ENCODE measurements at regions not wholly inside any gene's neighbourhood (a gene's known extent, or its start where the extent isn't known, plus 50 kb on each side); places are given as distances from the start of the nearest gene placed in this dataset.
A peak's percentile ranks its signal among the peaks of the same experiment; 100 is the strongest.

- CTCF ChIA-PET, result interaction anchor here (1.1 kb wide), 1 partner anchor 40 kb away, joined by 3 read pairs; no protein-coding TSS in a partner anchor
- no peaks in the 10 kb centered on the region for H3K9me3 ChIP-seq (ENCODE audit: control extremely low read depth in 1 of 5, control insufficient read depth in 4 of 5, insufficient read depth in 2 of 5, low read depth in 1 of 5, low read length in 4 of 5)
- H3K27me3 ChIP-seq (replicated peaks in 2 of 5; ENCODE audit: control insufficient read depth in 4 of 5, insufficient read depth in 5 of 5, low read length in 4 of 5), result no peaks in the 10 kb centered on the region
- no peaks in the 10 kb centered on the region for H3K36me3 ChIP-seq (ENCODE audit: control insufficient read depth in 4 of 4, insufficient read depth in 4 of 4, low read length in 3 of 4)
- no peak overlapping the region for H3K4me3 ChIP-seq (ENCODE audit: control insufficient read depth in 1 of 7, extremely low read depth in 1 of 7, insufficient read depth in 4 of 7, low read depth in 2 of 7, low read length in 6 of 7)
- no peaks in the 10 kb centered on the region for H3K4me1 ChIP-seq (ENCODE audit: control extremely low read depth in 1 of 4, control insufficient read depth in 4 of 4, insufficient read depth in 4 of 4, low read length in 3 of 4)
- DNase-seq, result peak in 1 of 3 donors; percentile 4
- WGBS (ENCODE audit: insufficient coverage), result 60% methylated on average over 3 of the region's 3 CpGs
- POLR2A ChIA-PET, result no interaction called here
- H3K27ac ChIP-seq (ENCODE audit: insufficient read depth in 1 of 2, low read depth in 1 of 2, low read length in 2 of 2, poor library complexity in 1 of 2, severe bottlenecking in 2 of 2), result no peak overlapping the region
These were observed 60.5 kb upstream of the TBC1D5 start for GRCh38 chr3:17802950-17803349.

DNA sequence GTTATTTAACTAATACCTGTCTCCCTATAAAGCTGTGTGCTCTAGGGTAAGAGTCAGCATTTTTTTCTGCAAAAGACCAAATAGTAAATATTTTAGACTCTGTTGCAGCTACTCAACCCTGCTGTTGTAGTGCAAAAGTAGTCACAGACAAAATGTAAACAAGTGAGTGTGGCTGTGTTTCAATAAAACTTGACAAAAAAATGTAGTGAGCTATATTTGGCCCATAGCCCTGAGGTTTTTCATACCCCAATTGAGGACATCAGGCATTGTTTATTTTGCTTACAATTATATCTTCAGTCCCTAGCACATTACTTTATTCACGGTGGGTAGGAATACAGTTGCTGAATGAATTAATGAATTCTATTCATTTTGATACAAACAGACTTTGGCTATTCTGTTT is 58.7 kb upstream of the TBC1D5 start:
- ChIA-PET POLR2A (no interaction called here), CTCF (interaction anchor here (0.8 to 2.2 kb wide), 6 partner anchors 9 to 41 kb away, joined by 3 to 8 read pairs (median 4); no protein-coding TSS in a partner anchor)
- H3K27ac ChIP-seq (ENCODE audit: insufficient read depth in 1 of 2, low read depth in 1 of 2, low read length in 2 of 2, poor library complexity in 1 of 2, severe bottlenecking in 2 of 2), result no peak overlapping the region
- no peaks in the 10 kb centered on the region for H3K9me3 ChIP-seq (ENCODE audit: control extremely low read depth in 1 of 5, control insufficient read depth in 4 of 5, insufficient read depth in 2 of 5, low read depth in 1 of 5, low read length in 4 of 5)
- DNase-seq, result no peak
- no peaks in the 10 kb centered on the region for H3K4me1 ChIP-seq (ENCODE audit: control extremely low read depth in 1 of 4, control insufficient read depth in 4 of 4, insufficient read depth in 4 of 4, low read length in 3 of 4)
- WGBS (ENCODE audit: insufficient coverage), result no CpG with 5 or more reads among the region's 1 CpG
- no peaks in the 10 kb centered on the region for H3K27me3 ChIP-seq (replicated peaks in 2 of 5; ENCODE audit: control insufficient read depth in 4 of 5, insufficient read depth in 5 of 5, low read length in 4 of 5)
- H3K36me3 ChIP-seq (ENCODE audit: control insufficient read depth in 4 of 4, insufficient read depth in 4 of 4, low read length in 3 of 4), result no peaks in the 10 kb centered on the region
- H3K4me3 ChIP-seq (ENCODE audit: control insufficient read depth in 1 of 7, extremely low read depth in 1 of 7, insufficient read depth in 4 of 7, low read depth in 2 of 7, low read length in 6 of 7), result no peak overlapping the region

GRCh38 chr3:17800232-17800631 is 57.8 kb upstream of the TBC1D5 start:
- DNase-seq, result no peak
- CTCF ChIA-PET, result interaction anchor here (0.8 to 2.2 kb wide), 8 partner anchors 9 to 42 kb away, joined by 3 to 8 read pairs (median 3); no protein-coding TSS in a partner anchor

GRCh38 chr3:17799312-17799711 is 56.9 kb upstream of the TBC1D5 start:
- Histone ChIP-seq H3K27me3 (replicated peaks in 2 of 5; ENCODE audit: control insufficient read depth in 4 of 5, insufficient read depth in 5 of 5, low read length in 4 of 5) (no peaks in the 10 kb centered on the region), H3K4me1 (ENCODE audit: control extremely low read depth in 1 of 4, control insufficient read depth in 4 of 4, insufficient read depth in 4 of 4, low read length in 3 of 4) (no peaks in the 10 kb centered on the region), H3K4me3 (ENCODE audit: control insufficient read depth in 1 of 7, extremely low read depth in 1 of 7, insufficient read depth in 4 of 7, low read depth in 2 of 7, low read length in 6 of 7) (no peak overlapping the region), H3K9me3 (ENCODE audit: control extremely low read depth in 1 of 5, control insufficient read depth in 4 of 5, insufficient read depth in 2 of 5, low read depth in 1 of 5, low read length in 4 of 5) (no peaks in the 10 kb centered on the region), H3K36me3 (ENCODE audit: control insufficient read depth in 4 of 4, insufficient read depth in 4 of 4, low read length in 3 of 4) (no peaks in the 10 kb centered on the region), H3K27ac (ENCODE audit: insufficient read depth in 1 of 2, low read depth in 1 of 2, low read length in 2 of 2, poor library complexity in 1 of 2, severe bottlenecking in 2 of 2) (no peak overlapping the region)
- DNase-seq, result no peak
- ChIA-PET CTCF (interaction anchor here (1.1 kb wide), 1 partner anchor 10 kb away, joined by 3 read pairs; no protein-coding TSS in a partner anchor), POLR2A (no interaction called here)
- WGBS (ENCODE audit: insufficient coverage), result 100% methylated on average over 3 of the region's 5 CpGs

More at GRCh38 chr3:17800232-17800631, 57.8 kb upstream of the TBC1D5 start:
- no peaks in the 10 kb centered on the region for H3K9me3 ChIP-seq (ENCODE audit: control extremely low read depth in 1 of 5, control insufficient read depth in 4 of 5, insufficient read depth in 2 of 5, low read depth in 1 of 5, low read length in 4 of 5)
- H3K4me3 ChIP-seq (ENCODE audit: control insufficient read depth in 1 of 7, extremely low read depth in 1 of 7, insufficient read depth in 4 of 7, low read depth in 2 of 7, low read length in 6 of 7), result no peak overlapping the region
- no peak overlapping the region for H3K27ac ChIP-seq (ENCODE audit: insufficient read depth in 1 of 2, low read depth in 1 of 2, low read length in 2 of 2, poor library complexity in 1 of 2, severe bottlenecking in 2 of 2)
- WGBS (ENCODE audit: insufficient coverage), result 73% methylated on average over 2 of the region's 2 CpGs
- no peaks in the 10 kb centered on the region for H3K27me3 ChIP-seq (replicated peaks in 2 of 5; ENCODE audit: control insufficient read depth in 4 of 5, insufficient read depth in 5 of 5, low read length in 4 of 5)
- POLR2A ChIA-PET, result interaction anchor here (0.6 kb wide), 1 partner anchor 16 kb away, joined by 4 read pairs; no protein-coding TSS in a partner anchor
- H3K4me1 ChIP-seq (ENCODE audit: control extremely low read depth in 1 of 4, control insufficient read depth in 4 of 4, insufficient read depth in 4 of 4, low read length in 3 of 4), result no peaks in the 10 kb centered on the region
- H3K36me3 ChIP-seq (ENCODE audit: control insufficient read depth in 4 of 4, insufficient read depth in 4 of 4, low read length in 3 of 4), result no peaks in the 10 kb centered on the region

- DNase-seq, result no peak
- Histone ChIP-seq H3K27ac (ENCODE audit: insufficient read depth in 1 of 2, low read depth in 1 of 2, low read length in 2 of 2, poor library complexity in 1 of 2, severe bottlenecking in 2 of 2) (no peak overlapping the region), H3K4me1 (ENCODE audit: control extremely low read depth in 1 of 4, control insufficient read depth in 4 of 4, insufficient read depth in 4 of 4, low read length in 3 of 4) (no peaks in the 10 kb centered on the region), H3K27me3 (replicated peaks in 2 of 5; ENCODE audit: control insufficient read depth in 4 of 5, insufficient read depth in 5 of 5, low read length in 4 of 5) (no peaks in the 10 kb centered on the region), H3K36me3 (ENCODE audit: control insufficient read depth in 4 of 4, insufficient read depth in 4 of 4, low read length in 3 of 4) (no peaks in the 10 kb centered on the region), H3K4me3 (ENCODE audit: control insufficient read depth in 1 of 7, extremely low read depth in 1 of 7, insufficient read depth in 4 of 7, low read depth in 2 of 7, low read length in 6 of 7) (no peak overlapping the region), H3K9me3 (ENCODE audit: control extremely low read depth in 1 of 5, control insufficient read depth in 4 of 5, insufficient read depth in 2 of 5, low read depth in 1 of 5, low read length in 4 of 5) (peaks cover 0 to 3% (median 0%) of the 10 kb centered on the region in 5 experiments)
- CTCF ChIA-PET, result no interaction called here
- POLR2A ChIA-PET, result interaction anchor here (0.6 kb wide), 1 partner anchor 1905 kb away, joined by 4 read pairs; no protein-coding TSS in a partner anchor
These were observed 55.6 kb upstream of the TBC1D5 start for GRCh38 chr3:17798000-17798399.

GRCh38 chr3:17795711-17796110 is 53.3 kb upstream of the TBC1D5 start:
- Histone ChIP-seq H3K27ac (ENCODE audit: insufficient read depth in 1 of 2, low read depth in 1 of 2, low read length in 2 of 2, poor library complexity in 1 of 2, severe bottlenecking in 2 of 2) (no peak overlapping the region), H3K4me1 (ENCODE audit: control extremely low read depth in 1 of 4, control insufficient read depth in 4 of 4, insufficient read depth in 4 of 4, low read length in 3 of 4) (no peaks in the 10 kb centered on the region), H3K4me3 (ENCODE audit: control insufficient read depth in 1 of 7, extremely low read depth in 1 of 7, insufficient read depth in 4 of 7, low read depth in 2 of 7, low read length in 6 of 7) (no peak overlapping the region), H3K9me3 (ENCODE audit: control extremely low read depth in 1 of 5, control insufficient read depth in 4 of 5, insufficient read depth in 2 of 5, low read depth in 1 of 5, low read length in 4 of 5) (peaks cover 0 to 12% (median 5%) of the 10 kb centered on the region in 5 experiments), H3K36me3 (ENCODE audit: control insufficient read depth in 4 of 4, insufficient read depth in 4 of 4, low read length in 3 of 4) (no peaks in the 10 kb centered on the region), H3K27me3 (replicated peaks in 2 of 5; ENCODE audit: control insufficient read depth in 4 of 5, insufficient read depth in 5 of 5, low read length in 4 of 5) (no peaks in the 10 kb centered on the region)
- WGBS (ENCODE audit: insufficient coverage), result 100% methylated on average over 1 of the region's 3 CpGs
- POLR2A ChIA-PET, result no interaction called here
- CTCF ChIA-PET, result no interaction called here
- DNase-seq, result no peak

DNA sequence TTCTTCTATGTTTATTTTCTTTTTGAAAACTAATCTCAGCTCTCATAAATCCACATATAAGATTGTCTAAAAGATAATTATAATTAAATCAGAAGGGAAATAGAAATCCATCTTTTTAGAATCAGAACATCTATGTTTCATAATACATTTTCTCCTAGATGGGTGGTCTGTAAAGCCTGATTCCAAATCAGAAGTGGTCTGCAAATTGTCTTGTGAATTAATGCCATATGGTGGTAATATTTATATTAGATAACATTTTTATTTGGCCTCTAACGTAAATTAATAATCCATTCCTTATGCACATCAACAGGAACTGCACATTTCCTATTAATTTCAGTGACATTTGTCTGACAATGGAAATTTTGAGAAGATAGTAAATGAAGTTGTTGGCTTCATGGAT is 52.8 kb upstream of the TBC1D5 start:
- no peak overlapping the region for H3K27ac ChIP-seq (ENCODE audit: insufficient read depth in 1 of 2, low read depth in 1 of 2, low read length in 2 of 2, poor library complexity in 1 of 2, severe bottlenecking in 2 of 2)
- no peaks in the 10 kb centered on the region for H3K27me3 ChIP-seq (replicated peaks in 2 of 5; ENCODE audit: control insufficient read depth in 4 of 5, insufficient read depth in 5 of 5, low read length in 4 of 5)
- DNase-seq, result no peak
- H3K4me1 ChIP-seq (ENCODE audit: control extremely low read depth in 1 of 4, control insufficient read depth in 4 of 4, insufficient read depth in 4 of 4, low read length in 3 of 4), result no peaks in the 10 kb centered on the region
- H3K4me3 ChIP-seq (ENCODE audit: control insufficient read depth in 1 of 7, extremely low read depth in 1 of 7, insufficient read depth in 4 of 7, low read depth in 2 of 7, low read length in 6 of 7), result no peak overlapping the region
- WGBS (ENCODE audit: insufficient coverage), result no CpG with 5 or more reads among the region's 1 CpG
- H3K9me3 ChIP-seq (ENCODE audit: control extremely low read depth in 1 of 5, control insufficient read depth in 4 of 5, insufficient read depth in 2 of 5, low read depth in 1 of 5, low read length in 4 of 5), result peaks cover 0 to 12% (median 5%) of the 10 kb centered on the region in 5 experiments
- ChIA-PET POLR2A (no interaction called here), CTCF (no interaction called here)
- H3K36me3 ChIP-seq (ENCODE audit: control insufficient read depth in 4 of 4, insufficient read depth in 4 of 4, low read length in 3 of 4), result no peaks in the 10 kb centered on the region

Data from common myeloid progenitor, CD34-positive (primary cell).